HG02763 (cell line): ENCODE measurements at regions not wholly inside any gene's neighbourhood (a gene's known extent, or its start where the extent isn't known, plus 50 kb on each side); places are given as distances from the start of the nearest gene placed in this dataset.

Source experiments
- ATAC-seq: cut with Tn5 transposase; IDR thresholded peaks from one replicate; pipeline ENCODE4 v1.9.1; 2021; ENCODE audit warnings: mild to moderate bottlenecking, moderate library complexity; ENCODE audit not compliant: unreplicated experiment

- peak; percentile 86 for ATAC-seq
Measured at GRCh38 chr7:45446195-45446944, 127.8 kb upstream of the ADCY1 start.

- no peak for ATAC-seq
Measured at GRCh38 chr7:45447296-45447695, 126.9 kb upstream of the ADCY1 start.

GRCh38 chr7:45450571-45451204 is 123.5 kb upstream of the ADCY1 start:
- ATAC-seq = no peak

GRCh38 chr7:45451342-45452035 is 122.7 kb upstream of the ADCY1 start:
- no peak for ATAC-seq

- no peak for ATAC-seq
Measured at GRCh38 chr7:45454771-45455170, 119.4 kb upstream of the ADCY1 start.

- ATAC-seq = no peak
Measured at GRCh38 chr7:45455662-45456061, 118.5 kb upstream of the ADCY1 start.

- ATAC-seq = no peak
Measured at GRCh38 chr7:45456105-45456504, 118.1 kb upstream of the ADCY1 start.

- no peak for ATAC-seq
Measured at GRCh38 chr7:45456747-45457524, 117.2 kb upstream of the ADCY1 start.

- no peak for ATAC-seq
Measured at GRCh38 chr7:45457591-45457990, 116.6 kb upstream of the ADCY1 start.

GRCh38 chr7:45459476-45459875 is 114.7 kb upstream of the ADCY1 start:
- no peak for ATAC-seq

- ATAC-seq = no peak
Measured at GRCh38 chr7:45460379-45460778, 113.8 kb upstream of the ADCY1 start.

- ATAC-seq = no peak
Measured at GRCh38 chr7:45461026-45461425, 113.1 kb upstream of the ADCY1 start.

GRCh38 chr7:45469103-45469502 is 105.1 kb upstream of the ADCY1 start:
- no peak for ATAC-seq

- ATAC-seq = no peak
Measured at GRCh38 chr7:45470031-45470430, 104.1 kb upstream of the ADCY1 start.

- no peak for ATAC-seq
Measured at GRCh38 chr7:45479781-45480180, 94.4 kb upstream of the ADCY1 start.

GRCh38 chr7:45482451-45482850 is 91.7 kb upstream of the ADCY1 start:
- no peak for ATAC-seq

GRCh38 chr7:45484094-45484493 is 90.1 kb upstream of the ADCY1 start:
- no peak for ATAC-seq

GRCh38 chr7:45486575-45486974 is 87.6 kb upstream of the ADCY1 start:
- no peak for ATAC-seq

- no peak for ATAC-seq
Measured at GRCh38 chr7:45494885-45495284, 79.3 kb upstream of the ADCY1 start.

GRCh38 chr7:45495618-45496017 is 78.5 kb upstream of the ADCY1 start:
- ATAC-seq = no peak

GRCh38 chr7:45500257-45500656 is 73.9 kb upstream of the ADCY1 start:
- ATAC-seq = no peak
